Activated naive CD8-positive, alpha-beta T cell (primary cell): ENCODE measurements at regions not wholly inside any gene's neighbourhood (a gene's known extent, or its start where the extent isn't known, plus 50 kb on each side); places are given as distances from the start of the nearest gene placed in this dataset.

Experiments used
- H3K27ac Mint-ChIP-seq: one replicate; pipeline ENCODE4 v1.8.0; 2021; ENCODE audit warnings: mixed read lengths
- H3K27me3 Mint-ChIP-seq: one replicate; pipeline ENCODE4 v1.8.0; 2021; ENCODE audit warnings: mixed read lengths
- H3K36me3 Mint-ChIP-seq: one replicate; pipeline ENCODE4 v1.8.0; 2021; ENCODE audit warnings: mixed read lengths
- H3K4me1 Mint-ChIP-seq: one replicate; pipeline ENCODE4 v1.8.0; 2021; ENCODE audit warnings: low read depth, mixed read lengths
- H3K4me3 Mint-ChIP-seq: one replicate; pipeline ENCODE4 v1.8.0; 2021; ENCODE audit warnings: mild to moderate bottlenecking, mixed read lengths
- H3K9me3 Mint-ChIP-seq: one replicate; pipeline ENCODE4 v1.8.0; 2021; ENCODE audit warnings: low read depth, mixed read lengths

DNA sequence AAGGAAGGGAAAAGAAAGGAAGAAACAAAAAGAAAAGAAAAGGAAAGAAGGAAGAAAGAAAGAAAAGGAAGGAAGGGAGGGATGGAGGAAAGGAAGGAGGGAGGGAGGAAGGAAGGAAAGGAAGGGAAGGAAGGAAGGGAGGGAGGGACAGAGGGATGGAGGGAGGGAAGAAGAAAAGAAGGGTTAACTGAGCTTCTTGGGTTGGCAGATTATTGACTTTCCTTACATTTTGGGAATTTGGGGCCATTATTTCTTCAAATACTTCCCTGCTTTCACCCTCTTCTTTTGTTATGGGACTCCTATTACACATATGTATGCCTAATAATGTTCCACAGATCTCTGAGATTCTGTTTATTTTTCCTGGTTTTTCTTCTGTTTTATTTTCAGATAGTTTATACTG lies 285.6 kb downstream of the KCNJ2 start:
- Mint-ChIP-seq H3K4me1 (no peaks in the 10 kb centered on the region), H3K27ac (no peak overlapping the region), H3K4me3 (no peak overlapping the region), H3K36me3 (no peaks in the 10 kb centered on the region), H3K27me3 (no peaks in the 10 kb centered on the region), H3K9me3 (no peaks in the 10 kb centered on the region)

GRCh38 chr17:70464995-70465394 lies 295.7 kb downstream of the KCNJ2 start:
- no peak overlapping the region for H3K4me3 Mint-ChIP-seq
- H3K27me3 Mint-ChIP-seq, result no peaks in the 10 kb centered on the region
- no peaks in the 10 kb centered on the region for H3K9me3 Mint-ChIP-seq
- H3K4me1 Mint-ChIP-seq, result no peaks in the 10 kb centered on the region
- no peak overlapping the region for H3K27ac Mint-ChIP-seq
- no peaks in the 10 kb centered on the region for H3K36me3 Mint-ChIP-seq

- Mint-ChIP-seq H3K27ac (no peak overlapping the region), H3K4me1 (no peaks in the 10 kb centered on the region), H3K4me3 (no peak overlapping the region), H3K36me3 (no peaks in the 10 kb centered on the region), H3K27me3 (no peaks in the 10 kb centered on the region), H3K9me3 (no peaks in the 10 kb centered on the region)
These were observed 299.3 kb downstream of the KCNJ2 start for GRCh38 chr17:70468661-70469060.

GRCh38 chr17:70473049-70473448 lies 303.7 kb downstream of the KCNJ2 start:
- H3K4me1 Mint-ChIP-seq, result no peaks in the 10 kb centered on the region
- H3K9me3 Mint-ChIP-seq, result peaks cover 5% of the 10 kb centered on the region
- H3K36me3 Mint-ChIP-seq, result no peaks in the 10 kb centered on the region
- H3K27me3 Mint-ChIP-seq, result no peaks in the 10 kb centered on the region
- no peak overlapping the region for H3K27ac Mint-ChIP-seq
- H3K4me3 Mint-ChIP-seq, result no peak overlapping the region

- H3K27ac Mint-ChIP-seq, result no peak overlapping the region
- peaks cover 5% of the 10 kb centered on the region for H3K9me3 Mint-ChIP-seq
- no peaks in the 10 kb centered on the region for H3K36me3 Mint-ChIP-seq
- H3K27me3 Mint-ChIP-seq, result no peaks in the 10 kb centered on the region
- H3K4me3 Mint-ChIP-seq, result no peak overlapping the region
- no peaks in the 10 kb centered on the region for H3K4me1 Mint-ChIP-seq
These were observed 307.0 kb downstream of the KCNJ2 start for GRCh38 chr17:70476368-70476767.

DNA sequence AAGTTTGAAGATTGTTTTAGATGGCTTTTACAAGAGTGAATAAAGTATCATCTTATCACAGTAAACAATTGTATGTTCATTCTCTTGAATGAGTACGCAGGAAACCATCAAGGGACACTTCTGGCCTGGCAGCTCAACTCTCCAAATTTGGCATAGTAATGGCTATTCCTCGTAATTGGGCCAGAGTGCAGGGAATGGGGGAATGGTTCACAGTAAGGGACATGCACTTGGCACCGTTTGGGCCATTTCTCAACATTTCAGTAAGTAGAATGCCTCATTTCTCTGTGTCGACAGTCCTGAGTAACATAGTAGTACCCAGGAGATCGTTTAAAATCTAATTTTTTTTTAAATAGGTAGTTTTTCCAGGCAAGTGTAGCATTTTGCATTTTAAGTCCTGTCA lies 309.6 kb downstream of the KCNJ2 start:
- H3K36me3 Mint-ChIP-seq, result no peaks in the 10 kb centered on the region
- H3K27me3 Mint-ChIP-seq, result no peaks in the 10 kb centered on the region
- no peaks in the 10 kb centered on the region for H3K4me1 Mint-ChIP-seq
- H3K4me3 Mint-ChIP-seq, result no peak overlapping the region
- no peak overlapping the region for H3K27ac Mint-ChIP-seq
- H3K9me3 Mint-ChIP-seq, result peaks cover 5% of the 10 kb centered on the region

DNA sequence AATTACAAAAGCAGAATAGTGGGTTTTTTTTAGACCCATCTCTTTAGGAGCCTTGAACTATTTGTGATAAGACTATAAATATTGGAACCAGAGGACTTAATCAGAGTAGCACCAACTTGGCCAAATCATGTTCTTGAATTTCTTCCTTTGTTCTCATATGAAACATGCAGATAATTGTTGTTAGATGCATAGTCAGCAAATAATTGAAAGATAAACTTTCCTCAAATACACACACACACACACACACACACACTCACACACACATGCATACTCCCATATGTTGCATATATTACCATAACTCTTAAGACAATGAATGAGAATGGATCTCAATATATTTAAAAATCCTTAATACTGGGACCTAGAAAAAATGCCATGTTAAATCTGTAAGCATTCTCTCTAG lies 310.4 kb downstream of the KCNJ2 start:
- no peak overlapping the region for H3K27ac Mint-ChIP-seq
- no peak overlapping the region for H3K4me3 Mint-ChIP-seq
- no peaks in the 10 kb centered on the region for H3K36me3 Mint-ChIP-seq
- H3K9me3 Mint-ChIP-seq, result no peaks in the 10 kb centered on the region
- H3K4me1 Mint-ChIP-seq, result no peaks in the 10 kb centered on the region
- no peaks in the 10 kb centered on the region for H3K27me3 Mint-ChIP-seq

DNA sequence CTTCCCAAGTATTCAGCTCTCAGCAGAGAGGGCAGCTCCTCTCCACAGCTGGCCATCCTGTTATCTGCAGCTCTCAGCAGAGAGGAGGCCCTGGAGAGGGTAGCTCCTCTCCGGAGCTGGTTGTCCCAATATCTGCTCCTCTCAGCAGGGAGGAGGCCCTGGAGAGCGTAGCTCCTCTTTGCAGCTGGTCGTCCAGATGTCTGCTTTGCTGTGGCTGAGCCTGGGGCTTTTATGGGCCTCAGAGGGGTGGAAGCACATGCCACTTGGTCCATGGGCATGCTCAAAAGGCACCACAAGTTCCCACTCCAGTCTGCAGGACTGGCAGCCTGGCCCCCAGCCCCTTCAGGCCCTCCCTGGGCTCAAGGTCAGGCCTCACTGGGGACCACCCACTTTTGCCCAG lies 314.3 kb downstream of the KCNJ2 start:
- Mint-ChIP-seq H3K36me3 (no peaks in the 10 kb centered on the region), H3K9me3 (no peaks in the 10 kb centered on the region), H3K4me3 (no peak overlapping the region), H3K27ac (no peak overlapping the region), H3K4me1 (no peaks in the 10 kb centered on the region), H3K27me3 (no peaks in the 10 kb centered on the region)

- Mint-ChIP-seq H3K27ac (no peak overlapping the region), H3K36me3 (no peaks in the 10 kb centered on the region), H3K9me3 (no peaks in the 10 kb centered on the region), H3K27me3 (no peaks in the 10 kb centered on the region), H3K4me3 (no peak overlapping the region), H3K4me1 (no peaks in the 10 kb centered on the region)
These were observed 314.7 kb downstream of the KCNJ2 start for GRCh38 chr17:70484050-70484449.

GRCh38 chr17:70484496-70484895 lies 315.2 kb downstream of the KCNJ2 start:
- Mint-ChIP-seq H3K36me3 (no peaks in the 10 kb centered on the region), H3K27me3 (no peaks in the 10 kb centered on the region), H3K4me3 (no peak overlapping the region), H3K4me1 (no peaks in the 10 kb centered on the region), H3K27ac (no peak overlapping the region), H3K9me3 (no peaks in the 10 kb centered on the region)

GRCh38 chr17:70492368-70492767 lies 323.0 kb downstream of the KCNJ2 start:
- H3K4me1 Mint-ChIP-seq, result no peaks in the 10 kb centered on the region
- no peaks in the 10 kb centered on the region for H3K36me3 Mint-ChIP-seq
- peaks cover 2% of the 10 kb centered on the region for H3K27me3 Mint-ChIP-seq
- no peaks in the 10 kb centered on the region for H3K9me3 Mint-ChIP-seq
- H3K4me3 Mint-ChIP-seq, result no peak overlapping the region
- H3K27ac Mint-ChIP-seq, result no peak overlapping the region

GRCh38 chr17:70493277-70493874 lies 324.0 kb downstream of the KCNJ2 start:
- H3K27ac Mint-ChIP-seq, result no peak overlapping the region
- no peaks in the 10 kb centered on the region for H3K36me3 Mint-ChIP-seq
- H3K4me3 Mint-ChIP-seq, result no peak overlapping the region
- H3K4me1 Mint-ChIP-seq, result no peaks in the 10 kb centered on the region
- peaks cover 2% of the 10 kb centered on the region for H3K27me3 Mint-ChIP-seq
- no peaks in the 10 kb centered on the region for H3K9me3 Mint-ChIP-seq

DNA sequence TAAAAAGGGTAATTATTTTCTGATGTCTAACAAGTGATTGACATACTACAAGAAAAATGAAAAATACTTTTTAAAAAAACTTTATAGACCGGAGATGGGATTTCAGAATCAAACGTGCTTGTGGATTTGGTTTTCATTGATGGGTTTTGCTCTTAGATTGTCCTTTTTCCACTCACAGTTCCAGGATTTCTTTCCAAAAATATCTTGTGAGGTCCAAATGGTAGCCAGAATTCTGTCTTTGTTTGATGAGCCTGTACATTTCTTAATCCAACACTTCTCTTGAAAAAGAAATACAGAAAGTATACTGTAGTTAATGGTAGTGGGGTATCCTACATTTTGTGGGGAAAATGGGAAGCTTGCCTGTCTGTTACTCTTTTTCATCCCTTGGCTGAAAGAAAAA lies 329.3 kb downstream of the KCNJ2 start:
- H3K27me3 Mint-ChIP-seq, result no peaks in the 10 kb centered on the region
- no peak overlapping the region for H3K27ac Mint-ChIP-seq
- H3K36me3 Mint-ChIP-seq, result no peaks in the 10 kb centered on the region
- no peaks in the 10 kb centered on the region for H3K9me3 Mint-ChIP-seq
- H3K4me1 Mint-ChIP-seq, result no peaks in the 10 kb centered on the region
- H3K4me3 Mint-ChIP-seq, result no peak overlapping the region

GRCh38 chr17:70499067-70499786 lies 329.9 kb downstream of the KCNJ2 start:
- H3K9me3 Mint-ChIP-seq, result no peaks in the 10 kb centered on the region
- H3K4me1 Mint-ChIP-seq, result no peaks in the 10 kb centered on the region
- H3K27me3 Mint-ChIP-seq, result no peaks in the 10 kb centered on the region

DNA sequence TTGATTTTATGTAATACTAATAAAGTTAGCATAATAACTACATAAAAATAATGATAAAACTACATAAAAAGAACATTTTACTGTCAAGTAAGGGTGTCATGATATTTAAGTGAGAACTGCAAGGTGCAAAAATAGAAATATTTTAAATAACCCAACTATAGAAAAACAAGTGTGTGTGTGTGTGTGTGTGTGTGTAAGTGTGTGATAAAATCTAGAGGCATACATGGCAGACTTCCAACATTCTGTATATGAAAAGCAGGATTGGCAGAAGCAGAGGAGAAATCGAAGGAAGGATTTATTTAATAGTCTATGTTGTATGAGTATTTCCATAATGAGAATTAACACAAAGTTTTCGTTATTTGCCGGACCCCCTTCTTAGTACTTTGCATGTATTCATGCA lies 334.1 kb downstream of the KCNJ2 start:
- Mint-ChIP-seq H3K36me3 (no peaks in the 10 kb centered on the region), H3K4me3 (no peak overlapping the region), H3K9me3 (no peaks in the 10 kb centered on the region), H3K27me3 (peaks cover 2% of the 10 kb centered on the region), H3K27ac (no peak overlapping the region), H3K4me1 (no peaks in the 10 kb centered on the region)

More at GRCh38 chr17:70499067-70499786, 329.9 kb downstream of the KCNJ2 start:
- Mint-ChIP-seq H3K36me3 (no peaks in the 10 kb centered on the region), H3K4me3 (no peak overlapping the region), H3K27ac (no peak overlapping the region)

- Mint-ChIP-seq H3K4me3 (no peak overlapping the region), H3K36me3 (no peaks in the 10 kb centered on the region), H3K9me3 (no peaks in the 10 kb centered on the region), H3K4me1 (no peaks in the 10 kb centered on the region), H3K27ac (no peak overlapping the region), H3K27me3 (no peaks in the 10 kb centered on the region)
These were observed 341.0 kb downstream of the KCNJ2 start for GRCh38 chr17:70510288-70510687.
